ENCODE measurements at regions not wholly inside any gene's neighbourhood (a gene's known extent, or its start where the extent isn't known, plus 50 kb on each side); places are given as distances from the start of the nearest gene placed in this dataset.

- TF ChIP-seq CTCF (conservative IDR thresholded peaks at IDR 0.05; ENCODE audit: low read depth, low read length), result no peak
- TF ChIP-seq EZH2 (IDR thresholded peaks at IDR 0.05; ENCODE audit: borderline replicate concordance, low read depth, low read length, poor library complexity, severe bottlenecking), result no peak
Measured at GRCh38 chr7:69091521-69091920, 506.8 kb upstream of the AUTS2 start.

All from A673 (cell line).